H9 (cell line): ENCODE measurements at regions not wholly inside any gene's neighbourhood (a gene's known extent, or its start where the extent isn't known, plus 50 kb on each side); places are given as distances from the start of the nearest gene placed in this dataset.

ENCODE experiments used
- DNase-seq: peaks from one replicate; pipeline ENCODE4 v3.0.0-alpha.2; 2017
- H2AFZ ChIP-seq: one replicate; pipeline ENCODE4 v1.6.1; 2013; ENCODE audit warnings: mild to moderate bottlenecking, low read length, control low read depth, moderate library complexity
- H2AK5ac ChIP-seq: 2 replicates; pipeline ENCODE4 v1.6.1; 2013; ENCODE audit warnings: low read length, control low read depth, mixed read lengths; ENCODE audit not compliant: insufficient read length
- H2BK120ac ChIP-seq: one replicate; pipeline ENCODE4 v1.6.1; 2013; ENCODE audit warnings: low read depth, mild to moderate bottlenecking, low read length, control low read depth, inconsistent platforms; ENCODE audit not compliant: poor library complexity, severe bottlenecking
- H2BK12ac ChIP-seq: 2 replicates; pipeline ENCODE4 v1.6.1; 2013; ENCODE audit warnings: low read length, control low read depth, mixed read lengths, low read depth; ENCODE audit not compliant: insufficient read length
- H2BK15ac ChIP-seq: 2 replicates; pipeline ENCODE4 v1.6.1; 2013; ENCODE audit warnings: low read depth, low read length, control low read depth
- H2BK20ac ChIP-seq: one replicate; pipeline ENCODE4 v1.6.1; 2013; ENCODE audit warnings: low read depth, mild to moderate bottlenecking, low read length, control low read depth, inconsistent platforms; ENCODE audit not compliant: poor library complexity, severe bottlenecking
- H2BK5ac ChIP-seq: 2 replicates; pipeline ENCODE4 v1.6.1; 2013; ENCODE audit warnings: low read length, control low read depth, mixed read lengths; ENCODE audit not compliant: insufficient read length
- H3K14ac ChIP-seq: 2 replicates; pipeline ENCODE4 v1.6.1; 2013; ENCODE audit warnings: low read length, control low read depth; ENCODE audit not compliant: insufficient read depth
- H3K18ac ChIP-seq: 2 replicates; pipeline ENCODE4 v1.6.1; 2013; ENCODE audit warnings: low read depth, mild to moderate bottlenecking, mixed read lengths, low read length, control low read depth; ENCODE audit not compliant: insufficient read length
- H3K23ac ChIP-seq: 2 replicates; pipeline ENCODE4 v1.6.1; 2013; ENCODE audit warnings: low read length, control low read depth, mixed read lengths, low read depth; ENCODE audit not compliant: insufficient read length
- H3K23me2 ChIP-seq: 2 replicates; pipeline ENCODE4 v1.6.1; 2013; ENCODE audit warnings: low read depth, mild to moderate bottlenecking, mixed read lengths, low read length, control low read depth; ENCODE audit not compliant: insufficient read length, poor library complexity, severe bottlenecking
- H3K27ac ChIP-seq: 2 replicates; pipeline ENCODE4 v1.5.1; 2013; ENCODE audit warnings: low read length, control low read depth, mixed read lengths, low read depth; ENCODE audit not compliant: insufficient read length
- H3K27me3 ChIP-seq: 2 replicates; pipeline ENCODE4 v1.6.1; 2013; ENCODE audit warnings: low read length, control low read depth, inconsistent platforms; ENCODE audit not compliant: insufficient read depth
- H3K4ac ChIP-seq: 2 replicates; pipeline ENCODE4 v1.6.1; 2013; ENCODE audit warnings: low read depth, mild to moderate bottlenecking, control low read depth, inconsistent platforms, low read length, moderate library complexity
- H3K4me1 ChIP-seq: 2 replicates; pipeline ENCODE4 v1.6.1; 2013; ENCODE audit warnings: low read length, control low read depth, inconsistent platforms; ENCODE audit not compliant: insufficient read depth
- H3K4me2 ChIP-seq: 2 replicates; pipeline ENCODE4 v1.6.1; 2013; ENCODE audit warnings: low read length, control low read depth, mixed read lengths; ENCODE audit not compliant: insufficient read length, insufficient read depth
- H3K56ac ChIP-seq: 2 replicates; pipeline ENCODE4 v1.6.1; 2013; ENCODE audit warnings: low read depth, mild to moderate bottlenecking, mixed read lengths, low read length, control low read depth; ENCODE audit not compliant: insufficient read length
- H3K79me1 ChIP-seq: 2 replicates; pipeline ENCODE4 v1.6.1; 2013; ENCODE audit warnings: low read depth, mild to moderate bottlenecking, moderate library complexity, low read length, control low read depth, inconsistent platforms; ENCODE audit not compliant: insufficient read depth, poor library complexity, severe bottlenecking
- H3K79me2 ChIP-seq: 2 replicates; pipeline ENCODE4 v1.6.1; 2013; ENCODE audit warnings: low read length, control low read depth, inconsistent platforms; ENCODE audit not compliant: insufficient read depth
- H3K9ac ChIP-seq: 2 replicates; pipeline ENCODE4 v1.6.1; 2013; ENCODE audit warnings: low read length, control low read depth, mixed read lengths; ENCODE audit not compliant: insufficient read length; ENCODE audit errors: extremely low read depth
- H3K9me3 ChIP-seq: one replicate; pipeline ENCODE4 v1.6.1; 2013; ENCODE audit warnings: low read depth, low read length, inconsistent platforms; ENCODE audit not compliant: control insufficient read depth
- H3T11ph ChIP-seq: one replicate; pipeline ENCODE4 v1.6.1; 2013; ENCODE audit warnings: mild to moderate bottlenecking, low read length, control low read depth, inconsistent platforms
- H4K20me1 ChIP-seq: one replicate; pipeline ENCODE4 v1.6.1; 2013; ENCODE audit not compliant: control insufficient read depth, insufficient read length, insufficient read depth
- H4K5ac ChIP-seq: 2 replicates; pipeline ENCODE4 v1.6.1; 2013; ENCODE audit warnings: low read depth, mild to moderate bottlenecking, mixed read lengths, low read length, control low read depth; ENCODE audit not compliant: insufficient read length
- H4K8ac ChIP-seq: replicated peaks from 2 replicates; pipeline ENCODE4 v1.6.1; 2013; ENCODE audit warnings: low read length, control low read depth, mixed read lengths, low read depth; ENCODE audit not compliant: insufficient read length
- H4K91ac ChIP-seq: 2 replicates; pipeline ENCODE4 v1.6.1; 2013; ENCODE audit warnings: low read depth, mild to moderate bottlenecking, moderate library complexity, mixed read lengths, low read length, control low read depth; ENCODE audit not compliant: insufficient read length
- H3K27ac Mint-ChIP-seq, 3 experiments: 2 replicates in 2 of 3; 3 replicates in 1 of 3; pipeline ENCODE4 v1.8.0; 2020 to 2021; ENCODE audit warnings: mixed read lengths in 3 of 3, mild to moderate bottlenecking in 1 of 3, moderate library complexity in 1 of 3
- H3K27me3 Mint-ChIP-seq: 2 replicates; pipeline ENCODE4 v1.8.0; 2021; ENCODE audit warnings: low read depth, mild to moderate bottlenecking, moderate library complexity, mixed read lengths
- H3K36me3 Mint-ChIP-seq, 3 experiments: 2 replicates in 2 of 3; 3 replicates in 1 of 3; pipeline ENCODE4 v1.8.0; 2020 to 2021; ENCODE audit warnings: low read depth in 3 of 3, mixed read lengths in 3 of 3; ENCODE audit not compliant: insufficient read depth in 1 of 3
- H3K4me1 Mint-ChIP-seq, 2 experiments: 2 replicates each; pipeline ENCODE4 v1.8.0; 2020; ENCODE audit warnings: mixed read lengths in 2 of 2
- H3K4me3 Mint-ChIP-seq, 2 experiments: 2 replicates in 1 of 2; 3 replicates in 1 of 2; pipeline ENCODE4 v1.8.0; 2020 to 2021; ENCODE audit warnings: mild to moderate bottlenecking in 2 of 2, mixed read lengths in 2 of 2, moderate library complexity in 1 of 2
- H3K9me3 Mint-ChIP-seq, 2 experiments: 2 replicates in 1 of 2; 3 replicates in 1 of 2; pipeline ENCODE4 v1.8.0; 2020; ENCODE audit warnings: mild to moderate bottlenecking in 2 of 2, mixed read lengths in 2 of 2, moderate library complexity in 1 of 2
- WGBS: extraction: QIAGEN DNeasy Blood & Tissue Kit; methylation state at CpG from one replicate; pipeline ENCODE4 v1.1.7; 2013; ENCODE audit warnings: missing lambda C conversion rate, low lambda C conversion rate, mixed read lengths; ENCODE audit not compliant: insufficient read length; ENCODE audit errors: extremely low coverage; 5-methylcytosine and 5-hydroxymethylcytosine counted together
- TF ChIP-seq, protein P1 (sequence below): fragments of 200-600 bp; sonication (generic); conservative IDR thresholded peaks from 3 replicates; pipeline ENCODE4 v1.8.0; 2021; ENCODE audit warnings: antibody characterized with exemption, mild to moderate bottlenecking

DNA sequence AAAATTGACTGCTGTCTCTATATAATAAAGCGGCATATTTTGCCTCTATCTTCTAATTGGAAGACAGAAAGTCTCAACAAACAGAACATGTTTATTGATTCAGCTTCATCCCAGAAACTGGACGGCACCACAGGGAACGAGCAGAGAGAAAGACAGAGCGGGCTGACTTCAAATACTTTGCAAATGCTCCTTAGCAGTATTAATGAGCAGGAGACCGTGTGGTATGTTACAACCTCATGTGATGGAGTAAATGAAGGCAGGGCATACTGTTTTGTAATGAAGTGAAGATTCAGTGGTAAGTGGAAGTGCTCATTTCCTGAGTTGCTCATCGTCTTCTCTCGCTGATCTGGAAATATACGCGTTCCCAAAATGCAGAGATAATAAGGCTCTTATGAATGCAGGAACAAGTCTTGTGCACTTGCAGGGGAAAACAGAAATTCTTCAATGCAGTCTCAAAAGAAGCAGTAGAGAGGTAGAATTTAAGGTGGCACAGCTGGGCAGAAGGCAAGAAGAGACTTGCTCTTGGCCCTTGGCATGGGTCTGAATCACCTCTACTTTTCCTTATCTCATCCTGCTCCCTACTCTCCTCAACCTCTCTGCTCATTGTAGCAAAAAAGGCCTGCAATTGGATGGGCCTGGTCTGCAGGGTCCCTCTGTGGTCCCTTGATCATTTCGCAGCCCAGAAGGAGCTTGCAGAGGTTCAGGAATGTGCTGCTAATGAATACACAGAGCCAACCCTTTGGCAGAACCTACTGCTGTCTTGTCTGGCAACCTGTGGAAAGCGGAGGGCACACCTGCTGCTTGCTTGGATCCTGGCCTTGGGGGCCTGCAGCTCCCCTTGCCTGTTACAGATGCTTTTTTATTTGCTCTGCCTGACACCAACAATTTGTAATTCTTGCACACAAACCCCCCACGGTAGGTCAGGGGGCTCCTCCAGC is 604.9 kb upstream of the CFAP20DC start:
- no peak overlapping the region for H3K9ac ChIP-seq
- H3K18ac ChIP-seq: no peak overlapping the region
- no peak overlapping the region for H3K4ac ChIP-seq
- no peak overlapping the region for H2BK20ac ChIP-seq
- H3T11ph ChIP-seq: no peak overlapping the region
- no peak overlapping the region for H3K4me3 Mint-ChIP-seq
- peaks cover 6 to 7% of the 10 kb centered on the region in 2 experiments for H3K9me3 Mint-ChIP-seq
- no peaks in the 10 kb centered on the region for H3K23me2 ChIP-seq
- no peak overlapping the region for H3K23ac ChIP-seq
- H2BK15ac ChIP-seq: no peak overlapping the region
- TF ChIP-seq, protein P1, sequence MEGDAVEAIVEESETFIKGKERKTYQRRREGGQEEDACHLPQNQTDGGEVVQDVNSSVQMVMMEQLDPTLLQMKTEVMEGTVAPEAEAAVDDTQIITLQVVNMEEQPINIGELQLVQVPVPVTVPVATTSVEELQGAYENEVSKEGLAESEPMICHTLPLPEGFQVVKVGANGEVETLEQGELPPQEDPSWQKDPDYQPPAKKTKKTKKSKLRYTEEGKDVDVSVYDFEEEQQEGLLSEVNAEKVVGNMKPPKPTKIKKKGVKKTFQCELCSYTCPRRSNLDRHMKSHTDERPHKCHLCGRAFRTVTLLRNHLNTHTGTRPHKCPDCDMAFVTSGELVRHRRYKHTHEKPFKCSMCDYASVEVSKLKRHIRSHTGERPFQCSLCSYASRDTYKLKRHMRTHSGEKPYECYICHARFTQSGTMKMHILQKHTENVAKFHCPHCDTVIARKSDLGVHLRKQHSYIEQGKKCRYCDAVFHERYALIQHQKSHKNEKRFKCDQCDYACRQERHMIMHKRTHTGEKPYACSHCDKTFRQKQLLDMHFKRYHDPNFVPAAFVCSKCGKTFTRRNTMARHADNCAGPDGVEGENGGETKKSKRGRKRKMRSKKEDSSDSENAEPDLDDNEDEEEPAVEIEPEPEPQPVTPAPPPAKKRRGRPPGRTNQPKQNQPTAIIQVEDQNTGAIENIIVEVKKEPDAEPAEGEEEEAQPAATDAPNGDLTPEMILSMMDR: no peak
- H3K79me1 ChIP-seq: no peaks in the 10 kb centered on the region
- H3K27me3 Mint-ChIP-seq: no peaks in the 10 kb centered on the region; the same call in 1 of the 2 replicates
- no peak overlapping the region for H2AK5ac ChIP-seq
- no peak overlapping the region for H4K91ac ChIP-seq
- H3K36me3 Mint-ChIP-seq: peaks cover 0 to 7% (median 2%) of the 10 kb centered on the region in 3 experiments; a peak in 3 of 7 replicates
- no peak overlapping the region for H4K5ac ChIP-seq
- DNase-seq: no peak
- H3K14ac ChIP-seq: no peak overlapping the region
- no peaks in the 10 kb centered on the region for H3K79me2 ChIP-seq
- no peak overlapping the region for H2AFZ ChIP-seq
- H2BK12ac ChIP-seq: no peak overlapping the region
- H3K4me2 ChIP-seq: no peak overlapping the region
- no peaks in the 10 kb centered on the region for H4K20me1 ChIP-seq
- H3K4me1 ChIP-seq: no peaks in the 10 kb centered on the region
- H4K8ac ChIP-seq: no peak overlapping the region
- H3K4me1 Mint-ChIP-seq: peaks cover 3% of the 10 kb centered on the region in 2 experiments; a peak in 1 of 4 replicates
- H3K56ac ChIP-seq: no peak overlapping the region
- H2BK120ac ChIP-seq: no peak overlapping the region
- no peaks in the 10 kb centered on the region for H3K9me3 ChIP-seq
- WGBS: no CpG with 5 or more reads among the region's 12 CpGs
- no peaks in the 10 kb centered on the region for H3K27me3 ChIP-seq
- H3K27ac Mint-ChIP-seq: no peak overlapping the region
- no peak overlapping the region for H2BK5ac ChIP-seq
- H3K27ac ChIP-seq: no peak overlapping the region
